Psoas muscle (tissue), 7 donors: ENCODE measurements at regions not wholly inside any gene's neighbourhood (a gene's known extent, or its start where the extent isn't known, plus 50 kb on each side); places are given as distances from the start of the nearest gene placed in this dataset.
A peak's percentile ranks its signal among the peaks of the same experiment; 100 is the strongest.

Experiments used
- ATAC-seq, 4 donors: fragments of 200-7000 bp; cut with Tn5 transposase; one replicate each; pipeline ENCODE4 v1.9.1; 2020; ENCODE audit warnings: moderate library complexity in 3 of 4, mild to moderate bottlenecking in 2 of 4
- DNase-seq, 2 donors: peaks; one replicate each; pipeline ENCODE4 v3.0.0-alpha.2; 2020
- H3K27ac ChIP-seq: fragments of 200-600 bp; one replicate; pipeline ENCODE4 v1.8.0; 2022
- H3K27me3 ChIP-seq, 3 donors: fragments of 200-600 bp in 1 of 3; one replicate each; pipeline versions ENCODE4 v1.6.1 to v1.8.0; 2013 to 2022; ENCODE audit warnings: low read length in 2 of 3, mild to moderate bottlenecking in 2 of 3, moderate library complexity in 1 of 3; ENCODE audit not compliant: insufficient read depth in 3 of 3
- H3K36me3 ChIP-seq, 2 donors: fragments of 200-600 bp in 1 of 2; one replicate each; pipeline versions ENCODE4 v1.6.1 to v1.8.0; 2013 to 2022; ENCODE audit warnings: low read depth in 1 of 2, mild to moderate bottlenecking in 1 of 2, moderate library complexity in 1 of 2; ENCODE audit not compliant: insufficient read depth in 1 of 2
- H3K4me1 ChIP-seq: fragments of 200-600 bp; one replicate; pipeline ENCODE4 v1.8.0; 2022
- H3K4me3 ChIP-seq: fragments of 200-600 bp; one replicate; pipeline ENCODE4 v1.8.0; 2022; ENCODE audit warnings: mild to moderate bottlenecking
- H3K9me3 ChIP-seq: fragments of 200-600 bp; one replicate; pipeline ENCODE4 v1.8.0; 2022
- WGBS, 3 donors: extraction: QIAGEN DNeasy Blood & Tissue Kit; methylation state at CpG; one replicate each; pipeline versions ENCODE4 v1.1.6 to v1.1.7; 2013; 5-methylcytosine and 5-hydroxymethylcytosine counted together
- intact Hi-C, 2 donors: fragments of 100-400 bp; cut with DNase I; formaldehyde crosslinking; loops; one replicate each; pipeline versions ENCODE4 v1.11.0 to v1.14.2; 2022
- TF ChIP-seq, protein P1 (sequence below): fragments of 200-600 bp; IDR thresholded peaks from one replicate; pipeline ENCODE4 v1.8.0; 2022; ENCODE audit warnings: antibody characterized with exemption
- donor health status: healthy with polysubstance abuse.
- donor health status: DM: no; HTN: no; CAD: no; lungs with moderate emphysema.
- donor health status: Bipolar disorder and iron deficiency.
- donor health status: healthy.
- donor health status: DM: yes; HTN: yes; CAD: no.
- donor health status: DM: no; HTN: no; CAD: no.
- donor health status: DM: yes; HTN: yes; CAD: no.

DNA sequence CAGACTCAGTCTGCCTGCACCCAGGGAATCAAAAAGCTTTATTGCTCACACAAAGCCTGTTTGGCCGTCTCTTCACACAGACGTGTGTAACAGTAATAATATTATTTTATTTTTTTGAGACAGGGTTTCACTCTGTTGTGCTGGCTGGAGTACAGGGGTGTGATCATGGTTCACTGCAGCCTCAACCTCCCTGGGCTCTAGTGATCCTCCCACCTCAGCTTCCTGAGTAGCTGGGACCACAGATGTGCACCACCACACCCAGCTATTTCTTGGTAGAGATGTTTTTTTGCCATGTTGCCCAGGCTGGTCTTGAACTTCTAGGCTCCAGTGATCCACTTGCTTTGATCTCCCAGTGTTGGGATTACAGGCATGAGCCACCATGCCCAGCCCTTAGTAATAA is 88.4 kb upstream of the DCD start:
- WGBS, 3 donors, result 72 to 77% (median 74%) methylated on average over 2 of the region's 2 CpGs
- intact Hi-C loops, result no loop called here
- DNase-seq (no peak), ATAC-seq (no peak)
- H3K27me3 ChIP-seq, result no peaks in the 10 kb centered on the region
- H3K27ac ChIP-seq, result no peak overlapping the region
- TF ChIP-seq, protein P1, sequence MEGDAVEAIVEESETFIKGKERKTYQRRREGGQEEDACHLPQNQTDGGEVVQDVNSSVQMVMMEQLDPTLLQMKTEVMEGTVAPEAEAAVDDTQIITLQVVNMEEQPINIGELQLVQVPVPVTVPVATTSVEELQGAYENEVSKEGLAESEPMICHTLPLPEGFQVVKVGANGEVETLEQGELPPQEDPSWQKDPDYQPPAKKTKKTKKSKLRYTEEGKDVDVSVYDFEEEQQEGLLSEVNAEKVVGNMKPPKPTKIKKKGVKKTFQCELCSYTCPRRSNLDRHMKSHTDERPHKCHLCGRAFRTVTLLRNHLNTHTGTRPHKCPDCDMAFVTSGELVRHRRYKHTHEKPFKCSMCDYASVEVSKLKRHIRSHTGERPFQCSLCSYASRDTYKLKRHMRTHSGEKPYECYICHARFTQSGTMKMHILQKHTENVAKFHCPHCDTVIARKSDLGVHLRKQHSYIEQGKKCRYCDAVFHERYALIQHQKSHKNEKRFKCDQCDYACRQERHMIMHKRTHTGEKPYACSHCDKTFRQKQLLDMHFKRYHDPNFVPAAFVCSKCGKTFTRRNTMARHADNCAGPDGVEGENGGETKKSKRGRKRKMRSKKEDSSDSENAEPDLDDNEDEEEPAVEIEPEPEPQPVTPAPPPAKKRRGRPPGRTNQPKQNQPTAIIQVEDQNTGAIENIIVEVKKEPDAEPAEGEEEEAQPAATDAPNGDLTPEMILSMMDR, result no peak
- H3K4me1 ChIP-seq, result no peaks in the 10 kb centered on the region
- H3K36me3 ChIP-seq, result no peaks in the 10 kb centered on the region
- H3K9me3 ChIP-seq, result no peaks in the 10 kb centered on the region
- no peak overlapping the region for H3K4me3 ChIP-seq

DNA sequence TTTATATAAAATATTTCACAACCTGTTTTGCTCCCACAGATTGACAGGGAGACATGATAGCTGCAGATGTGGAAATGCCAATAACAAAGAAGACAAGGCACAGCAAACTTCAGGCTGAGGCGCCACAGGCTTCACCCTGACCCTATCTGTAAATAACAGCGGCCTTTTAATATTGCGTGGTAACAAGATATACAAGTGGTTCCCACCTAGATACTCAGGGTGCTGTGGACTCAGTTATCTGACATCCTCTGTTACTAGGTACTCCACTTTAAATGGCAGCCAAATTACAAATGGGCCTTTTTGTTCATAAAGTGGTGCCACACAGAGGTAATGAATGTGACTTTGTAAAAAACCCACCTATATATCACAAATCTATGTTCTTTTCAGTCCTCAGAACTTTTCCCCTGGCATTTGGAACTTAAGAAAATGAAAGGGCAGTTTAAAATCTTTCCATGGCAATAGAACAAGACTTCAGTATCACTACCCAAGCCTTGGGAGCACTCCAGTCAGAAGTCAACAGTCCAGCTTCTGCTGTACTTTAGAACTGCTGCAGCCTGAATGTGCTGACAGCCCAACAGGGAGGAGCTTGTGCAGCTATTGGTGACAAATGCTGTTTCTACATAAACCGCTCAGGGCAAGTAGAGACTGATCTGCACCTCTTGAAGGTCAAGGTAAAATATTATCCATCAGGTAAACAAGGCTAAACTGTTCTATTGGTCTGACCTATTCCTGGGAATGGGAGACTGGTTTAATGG is 86.2 kb upstream of the DCD start:
- H3K9me3 ChIP-seq, result no peaks in the 10 kb centered on the region
- TF ChIP-seq, protein P1, result no peak
- DNase-seq, result no peak
- H3K27ac ChIP-seq, result no peak overlapping the region
- intact Hi-C loops, result no loop called here
- ATAC-seq, result no peak
- WGBS, 3 donors, result 90% methylated on average over 4 of the region's 4 CpGs
- no peaks in the 10 kb centered on the region for H3K36me3 ChIP-seq
- H3K4me1 ChIP-seq, result no peaks in the 10 kb centered on the region
- H3K27me3 ChIP-seq, result no peaks in the 10 kb centered on the region
- no peak overlapping the region for H3K4me3 ChIP-seq

DNA sequence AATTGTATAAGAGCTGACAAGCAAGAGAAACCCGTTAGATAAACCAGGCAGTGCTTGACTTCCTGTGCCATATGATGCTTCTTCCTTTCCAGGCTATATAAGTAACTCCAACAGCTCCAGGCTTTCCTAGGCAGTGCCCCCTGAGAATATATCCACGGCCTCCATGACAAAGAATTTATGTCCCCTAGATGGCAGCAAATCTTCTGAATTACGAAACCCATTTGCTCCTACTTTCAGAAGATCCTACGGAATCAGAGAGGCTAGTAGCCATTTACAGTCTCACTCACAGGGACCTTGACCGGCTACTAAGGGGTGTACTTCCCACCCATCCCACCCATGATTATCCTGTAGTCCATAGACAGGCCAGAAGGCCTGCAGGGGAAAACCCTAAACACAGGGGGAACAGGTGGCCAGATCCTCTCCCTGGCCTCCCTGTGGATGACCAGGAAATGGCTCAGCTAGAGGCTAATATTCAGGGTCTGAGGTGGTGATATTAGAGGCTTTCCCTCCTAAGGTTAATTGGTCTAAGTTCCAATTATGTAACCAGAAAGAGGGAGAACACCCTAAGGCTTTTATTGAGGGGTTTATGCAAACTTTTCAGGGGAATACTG is 77.2 kb upstream of the DCD start:
- Histone ChIP-seq H3K9me3 (no peaks in the 10 kb centered on the region), H3K4me1 (no peaks in the 10 kb centered on the region), H3K36me3 (no peaks in the 10 kb centered on the region), H3K27ac (no peak overlapping the region), H3K27me3 (peaks cover 0 to 2% (median 0%) of the 10 kb centered on the region in 3 donors), H3K4me3 (no peak overlapping the region)
- intact Hi-C loops, result no loop called here
- TF ChIP-seq, protein P1, result no peak
- ATAC-seq (no peak), DNase-seq (no peak)
- 29 to 34% (median 32%) methylated on average over 5 of the region's 5 CpGs for WGBS, 3 donors

DNA sequence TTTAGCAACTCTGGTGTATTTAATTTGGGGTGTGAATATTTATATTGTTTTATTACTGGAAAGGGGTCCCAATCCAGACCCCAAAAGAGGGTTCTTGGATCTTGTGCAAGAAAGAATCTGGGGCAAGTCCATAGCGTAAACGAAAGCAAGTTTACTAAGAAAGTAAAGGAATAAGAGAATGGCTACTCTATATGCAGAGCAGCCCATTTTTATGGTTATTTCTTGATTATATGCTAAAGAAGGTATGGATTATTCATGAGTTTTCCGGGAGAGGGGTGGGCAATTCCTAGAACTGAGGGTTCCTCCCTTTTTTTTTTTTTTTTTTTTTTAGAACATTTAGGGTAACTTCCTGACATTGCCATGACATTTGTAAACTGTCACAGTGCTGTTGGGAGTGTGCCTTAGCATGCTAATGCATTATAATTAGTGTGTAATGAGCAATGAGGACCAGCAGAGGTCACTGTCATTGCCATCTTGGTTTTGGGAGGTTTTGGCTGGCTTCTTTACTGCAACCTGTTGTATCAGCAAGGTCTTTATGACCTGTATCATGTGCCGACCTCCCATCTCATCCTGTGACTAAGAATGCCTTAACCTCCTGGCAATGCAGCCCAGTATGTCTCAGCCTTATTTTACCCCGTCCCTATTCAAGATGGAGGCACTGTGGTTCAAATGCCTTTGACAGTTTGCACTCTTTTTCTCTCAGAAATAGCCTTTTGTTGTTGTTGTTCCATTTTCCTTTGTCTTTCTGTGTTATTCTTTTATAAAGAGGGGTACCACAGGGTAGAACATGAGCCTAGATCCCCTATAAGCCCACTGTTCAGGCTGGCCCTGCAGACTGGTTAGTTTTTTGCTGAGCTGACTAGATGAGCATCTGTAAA is 75.5 kb upstream of the DCD start:
- H3K27me3 ChIP-seq, result peaks cover 0 to 3% (median 2%) of the 10 kb centered on the region in 3 donors
- intact Hi-C loops, result no loop called here
- no peak for DNase-seq
- TF ChIP-seq, protein P1, result peak; percentile 17
- 81 to 85% (median 84%) methylated on average over 5 of the region's 5 CpGs for WGBS, 3 donors
- H3K4me3 ChIP-seq, result no peak overlapping the region
- no peaks in the 10 kb centered on the region for H3K9me3 ChIP-seq
- no peak for ATAC-seq
- no peaks in the 10 kb centered on the region for H3K4me1 ChIP-seq
- H3K36me3 ChIP-seq, result no peaks in the 10 kb centered on the region
- H3K27ac ChIP-seq, result no peak overlapping the region
